ENCODE measurements at regions not wholly inside any gene's neighbourhood (a gene's known extent, or its start where the extent isn't known, plus 50 kb on each side); places are given as distances from the start of the nearest gene placed in this dataset.

GRCh38 chr17:33513769-33514168, 220.7 kb upstream of the ASIC2 start:
- ChIA-PET CTCF (no interaction called here), POLR2A (no interaction called here)
- Histone ChIP-seq H4K20me1 (ENCODE audit: control insufficient read depth, insufficient read depth, low read length, poor library complexity, severe bottlenecking) (no peaks in the 10 kb centered on the region), H3K9me3 (ENCODE audit: control extremely low read depth in 1 of 3, control insufficient read depth in 2 of 3, insufficient read depth in 1 of 3, low read length in 2 of 3) (peaks cover 0 to 12% (median 0%) of the 10 kb centered on the region in 3 donors), H3K4me2 (replicated peaks; ENCODE audit: low read depth, low read length, poor library complexity, severe bottlenecking) (no peak overlapping the region), H2AFZ (ENCODE audit: insufficient read depth, low read depth, low read length, poor library complexity, severe bottlenecking) (no peak overlapping the region), H3K36me3 (replicated peaks in 1 of 2; ENCODE audit: control extremely low read depth in 1 of 2, control insufficient read depth in 1 of 2, extremely low read depth in 1 of 2, insufficient read depth in 2 of 2, low read length in 1 of 2) (no peaks in the 10 kb centered on the region), H3K4me3 (ENCODE audit: control extremely low read depth in 1 of 5, extremely low read depth in 1 of 5, insufficient read depth in 1 of 5, low read depth in 2 of 5, low read length in 4 of 5) (no peak overlapping the region), H3K4me1 (ENCODE audit: control insufficient read depth in 2 of 2, insufficient read depth in 2 of 2, low read length in 2 of 2) (no peaks in the 10 kb centered on the region), H3K27ac (ENCODE audit: low read length in 2 of 2) (no peak overlapping the region), H3K79me2 (ENCODE audit: control insufficient read depth, insufficient read depth, low read length) (no peaks in the 10 kb centered on the region), H3K27me3 (replicated peaks in 1 of 4; ENCODE audit: control extremely low read depth in 1 of 4, control insufficient read depth in 3 of 4, insufficient read depth in 4 of 4, low read length in 3 of 4) (no peaks in the 10 kb centered on the region), H3K9ac (ENCODE audit: low read length) (no peak overlapping the region)
- H3K27ac Mint-ChIP-seq = no peak overlapping the region
- no peak for ATAC-seq (ENCODE audit: low read depth)
- H3K27me3 Mint-ChIP-seq = peaks cover 10% of the 10 kb centered on the region
- DNase-seq = no peak
- intact Hi-C loops (cut with micrococcal nuclease) = no loop called here
- H3K9me3 Mint-ChIP-seq (ENCODE audit: insufficient read depth) = no peaks in the 10 kb centered on the region
- TF ChIP-seq CTCF (IDR thresholded peaks at IDR 0.05) (no peak), EZH2 (IDR thresholded peaks at IDR 0.05; ENCODE audit: borderline replicate concordance, insufficient read depth, low read depth, low read length, poor library complexity, severe bottlenecking) (no peak)
- 87% methylated on average over 5 of the region's 5 CpGs for WGBS (ENCODE audit: insufficient coverage)
- no peak overlapping the region for H3K4me3 Mint-ChIP-seq
- H3K4me1 Mint-ChIP-seq = no peaks in the 10 kb centered on the region

- TF ChIP-seq EZH2 (IDR thresholded peaks at IDR 0.05; ENCODE audit: borderline replicate concordance, insufficient read depth, low read depth, low read length, poor library complexity, severe bottlenecking) (no peak), CTCF (IDR thresholded peaks at IDR 0.05) (no peak)
- ATAC-seq (ENCODE audit: low read depth) (no peak), DNase-seq (no peak)
- H3K27ac Mint-ChIP-seq = no peak overlapping the region
- no peak overlapping the region for H3K4me2 ChIP-seq (replicated peaks; ENCODE audit: low read depth, low read length, poor library complexity, severe bottlenecking)
- no peak overlapping the region for H3K4me3 ChIP-seq (ENCODE audit: control extremely low read depth in 1 of 5, extremely low read depth in 1 of 5, insufficient read depth in 1 of 5, low read depth in 2 of 5, low read length in 4 of 5)
- WGBS (ENCODE audit: insufficient coverage) = 87% methylated on average over 3 of the region's 6 CpGs
- H3K9ac ChIP-seq (ENCODE audit: low read length) = no peak overlapping the region
- CTCF ChIA-PET = no interaction called here
- no peaks in the 10 kb centered on the region for H3K4me1 ChIP-seq (ENCODE audit: control insufficient read depth in 2 of 2, insufficient read depth in 2 of 2, low read length in 2 of 2)
- H3K9me3 ChIP-seq (ENCODE audit: control extremely low read depth in 1 of 3, control insufficient read depth in 2 of 3, insufficient read depth in 1 of 3, low read length in 2 of 3) = peaks cover 0 to 12% (median 0%) of the 10 kb centered on the region in 3 donors
- H3K9me3 Mint-ChIP-seq (ENCODE audit: insufficient read depth) = no peaks in the 10 kb centered on the region
- POLR2A ChIA-PET = no interaction called here
- intact Hi-C loops (cut with micrococcal nuclease) = no loop called here
- H2AFZ ChIP-seq (ENCODE audit: insufficient read depth, low read depth, low read length, poor library complexity, severe bottlenecking) = no peak overlapping the region
- H3K27me3 ChIP-seq (replicated peaks in 1 of 4; ENCODE audit: control extremely low read depth in 1 of 4, control insufficient read depth in 3 of 4, insufficient read depth in 4 of 4, low read length in 3 of 4) = no peaks in the 10 kb centered on the region
- H3K27ac ChIP-seq (ENCODE audit: low read length in 2 of 2) = no peak overlapping the region
- H3K27me3 Mint-ChIP-seq = peaks cover 10% of the 10 kb centered on the region
- no peaks in the 10 kb centered on the region for H3K79me2 ChIP-seq (ENCODE audit: control insufficient read depth, insufficient read depth, low read length)
- H3K4me1 Mint-ChIP-seq = no peaks in the 10 kb centered on the region
- H4K20me1 ChIP-seq (ENCODE audit: control insufficient read depth, insufficient read depth, low read length, poor library complexity, severe bottlenecking) = no peaks in the 10 kb centered on the region
- H3K4me3 Mint-ChIP-seq = no peak overlapping the region
- H3K36me3 ChIP-seq (replicated peaks in 1 of 2; ENCODE audit: control extremely low read depth in 1 of 2, control insufficient read depth in 1 of 2, extremely low read depth in 1 of 2, insufficient read depth in 2 of 2, low read length in 1 of 2) = no peaks in the 10 kb centered on the region
Measured at GRCh38 chr17:33514369-33514768, 221.3 kb upstream of the ASIC2 start.
